ENCODE measurements at regions not wholly inside any gene's neighbourhood (a gene's known extent, or its start where the extent isn't known, plus 50 kb on each side); places are given as distances from the start of the nearest gene placed in this dataset.

DNA sequence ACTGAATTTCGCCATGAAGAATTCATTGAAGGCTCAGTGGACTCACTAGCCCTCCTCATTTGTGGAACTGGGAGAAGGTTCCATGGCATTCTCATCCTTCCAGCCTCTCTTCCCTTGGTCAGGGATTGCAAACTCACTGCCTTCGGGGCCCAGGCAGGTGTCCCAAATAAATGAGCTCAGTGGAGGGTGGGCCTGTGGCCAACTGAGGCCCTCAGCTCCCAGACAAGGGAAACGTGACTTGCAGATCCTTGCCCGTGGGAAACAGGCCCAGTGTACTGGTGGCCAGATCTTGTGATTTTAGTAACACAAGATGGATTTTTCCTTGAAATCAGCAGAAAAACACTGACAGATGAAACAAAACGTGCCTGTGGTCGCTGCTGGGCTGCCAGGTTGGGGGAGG is 168.7 kb upstream of the CTBP2 start:
- TF ChIP-seq, protein P1, sequence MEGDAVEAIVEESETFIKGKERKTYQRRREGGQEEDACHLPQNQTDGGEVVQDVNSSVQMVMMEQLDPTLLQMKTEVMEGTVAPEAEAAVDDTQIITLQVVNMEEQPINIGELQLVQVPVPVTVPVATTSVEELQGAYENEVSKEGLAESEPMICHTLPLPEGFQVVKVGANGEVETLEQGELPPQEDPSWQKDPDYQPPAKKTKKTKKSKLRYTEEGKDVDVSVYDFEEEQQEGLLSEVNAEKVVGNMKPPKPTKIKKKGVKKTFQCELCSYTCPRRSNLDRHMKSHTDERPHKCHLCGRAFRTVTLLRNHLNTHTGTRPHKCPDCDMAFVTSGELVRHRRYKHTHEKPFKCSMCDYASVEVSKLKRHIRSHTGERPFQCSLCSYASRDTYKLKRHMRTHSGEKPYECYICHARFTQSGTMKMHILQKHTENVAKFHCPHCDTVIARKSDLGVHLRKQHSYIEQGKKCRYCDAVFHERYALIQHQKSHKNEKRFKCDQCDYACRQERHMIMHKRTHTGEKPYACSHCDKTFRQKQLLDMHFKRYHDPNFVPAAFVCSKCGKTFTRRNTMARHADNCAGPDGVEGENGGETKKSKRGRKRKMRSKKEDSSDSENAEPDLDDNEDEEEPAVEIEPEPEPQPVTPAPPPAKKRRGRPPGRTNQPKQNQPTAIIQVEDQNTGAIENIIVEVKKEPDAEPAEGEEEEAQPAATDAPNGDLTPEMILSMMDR (IDR thresholded peaks at IDR 0.05; ENCODE audit: insufficient read depth, low read length, poor library complexity, severe bottlenecking) = no peak
- Histone ChIP-seq H3K27me3 (replicated peaks; ENCODE audit: control insufficient read depth, insufficient read depth, low read length) (no peaks in the 10 kb centered on the region), H3K36me3 (ENCODE audit: control insufficient read depth, insufficient read depth, low read length) (no peaks in the 10 kb centered on the region), H3K4me3 (replicated peaks; ENCODE audit: low read depth, low read length) (no peak overlapping the region)
- no peak for DNase-seq (ENCODE audit: extremely low read depth, insufficient read length)

DNA sequence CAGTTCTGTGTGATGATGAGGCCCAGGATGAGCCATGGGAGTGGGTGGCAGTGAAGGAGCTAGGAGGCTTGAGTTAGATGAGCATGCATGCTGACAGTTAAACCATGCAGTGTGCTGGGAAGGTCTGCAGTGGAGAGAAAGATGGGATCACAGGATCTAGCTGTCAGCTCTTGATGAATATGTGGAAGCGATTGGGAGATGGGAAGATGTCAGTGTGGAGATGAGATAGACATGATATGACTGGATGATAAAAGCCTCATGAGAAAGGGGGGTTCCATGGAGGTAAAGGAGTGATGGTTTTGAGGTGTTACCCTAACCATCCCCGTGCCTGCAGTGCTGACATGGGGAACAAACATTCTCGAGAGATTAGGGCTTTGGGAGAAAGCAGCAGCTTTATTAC is 165.0 kb upstream of the CTBP2 start:
- no peaks in the 10 kb centered on the region for H3K36me3 ChIP-seq (ENCODE audit: control insufficient read depth, insufficient read depth, low read length)
- no peaks in the 10 kb centered on the region for H3K27me3 ChIP-seq (replicated peaks; ENCODE audit: control insufficient read depth, insufficient read depth, low read length)
- TF ChIP-seq, protein P1 (IDR thresholded peaks at IDR 0.05; ENCODE audit: insufficient read depth, low read length, poor library complexity, severe bottlenecking) = no peak
- DNase-seq (ENCODE audit: extremely low read depth, insufficient read length) = no peak
- no peak overlapping the region for H3K4me3 ChIP-seq (replicated peaks; ENCODE audit: low read depth, low read length)

DNA sequence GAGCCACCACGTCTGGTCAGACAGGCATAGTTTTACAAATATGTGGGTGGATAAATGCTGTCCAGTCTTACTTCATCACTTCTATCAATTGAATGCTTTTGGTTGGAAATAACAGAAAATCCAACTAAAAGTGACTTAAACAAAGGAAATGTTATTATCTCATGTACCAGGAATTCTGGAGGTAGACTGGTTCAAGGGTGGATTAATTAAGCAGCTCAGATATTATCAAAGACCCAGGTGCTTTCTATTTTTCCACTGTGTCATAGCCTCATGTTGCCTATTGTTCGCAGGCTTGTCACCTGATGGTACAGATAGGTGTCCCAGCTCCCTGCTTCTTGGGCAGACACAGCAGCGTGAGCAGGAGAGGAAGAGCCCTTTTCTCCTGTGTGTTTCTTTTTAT is 156.1 kb upstream of the CTBP2 start:
- Histone ChIP-seq H3K27me3 (replicated peaks; ENCODE audit: control insufficient read depth, insufficient read depth, low read length) (no peaks in the 10 kb centered on the region), H3K4me3 (replicated peaks; ENCODE audit: low read depth, low read length) (no peak overlapping the region), H3K36me3 (ENCODE audit: control insufficient read depth, insufficient read depth, low read length) (no peaks in the 10 kb centered on the region)
- DNase-seq (ENCODE audit: extremely low read depth, insufficient read length) = no peak
- TF ChIP-seq, protein P1 (IDR thresholded peaks at IDR 0.05; ENCODE audit: insufficient read depth, low read length, poor library complexity, severe bottlenecking) = no peak

DNA sequence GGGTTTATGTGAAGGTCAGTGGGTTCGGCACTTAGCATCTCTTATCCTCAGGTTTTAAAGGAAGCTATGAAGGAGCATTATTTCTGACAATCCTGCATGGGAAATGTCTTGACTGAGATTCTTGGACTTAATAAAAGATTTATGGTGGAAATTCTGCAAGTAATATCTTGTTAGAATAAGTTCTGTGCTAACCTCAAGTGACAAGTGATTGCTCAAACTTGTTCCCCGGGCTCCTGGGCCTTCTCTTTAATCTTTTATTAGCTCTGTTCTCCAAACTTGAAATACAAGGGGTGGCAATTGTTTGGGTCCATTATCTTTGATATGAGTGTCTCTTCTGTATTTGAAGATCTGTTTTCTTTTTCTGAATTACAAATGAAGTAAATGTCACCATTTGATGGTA is 140.6 kb upstream of the CTBP2 start:
- no peak for DNase-seq (ENCODE audit: extremely low read depth, insufficient read length)
- no peaks in the 10 kb centered on the region for H3K27me3 ChIP-seq (replicated peaks; ENCODE audit: control insufficient read depth, insufficient read depth, low read length)
- no peak overlapping the region for H3K4me3 ChIP-seq (replicated peaks; ENCODE audit: low read depth, low read length)
- H3K36me3 ChIP-seq (ENCODE audit: control insufficient read depth, insufficient read depth, low read length) = no peaks in the 10 kb centered on the region
- TF ChIP-seq, protein P1 (IDR thresholded peaks at IDR 0.05; ENCODE audit: insufficient read depth, low read length, poor library complexity, severe bottlenecking) = no peak

DNA sequence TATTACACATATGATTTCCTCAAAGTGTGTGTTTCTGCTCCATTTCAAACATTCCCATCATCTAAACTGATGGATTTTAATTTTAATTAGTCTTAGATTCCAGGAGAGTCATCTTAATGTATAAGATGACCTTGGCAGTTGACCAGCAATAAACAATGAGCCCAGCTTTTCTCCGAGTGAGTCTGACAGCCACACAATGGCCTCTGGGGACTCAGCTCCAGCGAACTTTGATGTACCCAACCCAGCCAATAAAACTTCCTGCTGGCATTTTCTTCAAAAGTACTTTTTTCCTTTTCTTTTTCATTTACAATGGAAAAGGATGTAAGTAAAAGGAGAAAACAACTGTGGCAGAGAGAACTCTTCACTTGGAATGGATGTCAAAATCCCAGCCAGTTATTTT is 139.1 kb upstream of the CTBP2 start:
- Histone ChIP-seq H3K4me3 (replicated peaks; ENCODE audit: low read depth, low read length) (no peak overlapping the region), H3K27me3 (replicated peaks; ENCODE audit: control insufficient read depth, insufficient read depth, low read length) (no peaks in the 10 kb centered on the region), H3K36me3 (ENCODE audit: control insufficient read depth, insufficient read depth, low read length) (no peaks in the 10 kb centered on the region)
- no peak for DNase-seq (ENCODE audit: extremely low read depth, insufficient read length)
- TF ChIP-seq, protein P1 (IDR thresholded peaks at IDR 0.05; ENCODE audit: insufficient read depth, low read length, poor library complexity, severe bottlenecking) = no peak

DNA sequence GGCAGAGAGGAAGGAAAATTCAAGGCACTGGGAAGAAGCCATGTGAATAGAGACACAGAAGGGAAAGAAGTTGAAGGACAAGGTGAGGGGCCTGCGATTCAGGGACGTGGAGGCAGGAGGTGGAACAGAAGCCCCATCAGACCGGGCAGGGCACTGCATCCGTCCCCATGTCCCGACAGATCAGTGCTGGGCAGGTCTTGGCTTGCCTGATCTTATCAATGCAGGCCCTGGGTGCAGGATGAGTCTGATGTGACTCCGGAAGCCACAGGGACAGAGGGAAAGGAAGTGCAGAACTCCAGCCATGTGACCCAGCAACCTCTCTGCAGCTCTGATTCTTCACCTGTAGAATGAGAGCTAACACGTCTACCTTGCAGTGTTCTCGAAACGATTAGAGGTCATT is 136.2 kb upstream of the CTBP2 start:
- no peak for DNase-seq (ENCODE audit: extremely low read depth, insufficient read length)
- no peak overlapping the region for H3K4me3 ChIP-seq (replicated peaks; ENCODE audit: low read depth, low read length)
- TF ChIP-seq, protein P1 (IDR thresholded peaks at IDR 0.05; ENCODE audit: insufficient read depth, low read length, poor library complexity, severe bottlenecking) = no peak

More for the DNA sequence above, 136.2 kb upstream of the CTBP2 start:
- no peaks in the 10 kb centered on the region for H3K27me3 ChIP-seq (replicated peaks; ENCODE audit: control insufficient read depth, insufficient read depth, low read length)
- no peaks in the 10 kb centered on the region for H3K36me3 ChIP-seq (ENCODE audit: control insufficient read depth, insufficient read depth, low read length)
